Muscle layer of colon (tissue), 2 donors: ENCODE measurements at regions not wholly inside any gene's neighbourhood (a gene's known extent, or its start where the extent isn't known, plus 50 kb on each side); places are given as distances from the start of the nearest gene placed in this dataset.
"Not testable (repeated sequence)": the region's sequence is repeated elsewhere in the genome, so short reads cannot be mapped to it uniquely, and the experiment has no call there.

Experiments
- H3K27ac ChIP-seq: one replicate; pipeline ENCODE4 v1.7.0; 2013; ENCODE audit warnings: low read depth, mild to moderate bottlenecking, low read length, moderate library complexity
- H3K27me3 ChIP-seq, 2 donors: one replicate each; pipeline ENCODE4 v1.7.0; 2013; ENCODE audit warnings: low read length in 2 of 2, mild to moderate bottlenecking in 2 of 2; ENCODE audit not compliant: insufficient read depth in 2 of 2, control insufficient read depth in 1 of 2
- H3K36me3 ChIP-seq: one replicate; pipeline ENCODE4 v1.7.0; 2013; ENCODE audit warnings: mild to moderate bottlenecking, low read length; ENCODE audit not compliant: insufficient read depth
- H3K4me1 ChIP-seq: one replicate; pipeline ENCODE4 v1.7.0; 2013; ENCODE audit warnings: mild to moderate bottlenecking, low read length; ENCODE audit not compliant: insufficient read depth
- H3K4me3 ChIP-seq, 2 donors: one replicate each; pipeline ENCODE4 v1.7.0; 2013; ENCODE audit warnings: low read length in 2 of 2, low read depth in 1 of 2, mild to moderate bottlenecking in 1 of 2, moderate library complexity in 1 of 2
- H3K9ac ChIP-seq: one replicate; pipeline ENCODE4 v1.7.0; 2013; ENCODE audit warnings: low read length
- H3K9me3 ChIP-seq: one replicate; pipeline ENCODE4 v1.7.0; 2013; ENCODE audit warnings: mild to moderate bottlenecking, low read length
- donor health status: abdominal sarcoma.
- donor health status: Adenocarcinoma of cecum.

- Histone ChIP-seq H3K27me3 (no peaks in the 10 kb centered on the region), H3K9ac (no peak overlapping the region), H3K27ac (no peak overlapping the region), H3K4me3 (no peak overlapping the region), H3K9me3 (no peaks in the 10 kb centered on the region), H3K4me1 (peaks cover 5% of the 10 kb centered on the region), H3K36me3 (no peaks in the 10 kb centered on the region)
Observed at GRCh38 chr14:83047059-83047830, 1513.6 kb upstream of the SEL1L start.

DNA sequence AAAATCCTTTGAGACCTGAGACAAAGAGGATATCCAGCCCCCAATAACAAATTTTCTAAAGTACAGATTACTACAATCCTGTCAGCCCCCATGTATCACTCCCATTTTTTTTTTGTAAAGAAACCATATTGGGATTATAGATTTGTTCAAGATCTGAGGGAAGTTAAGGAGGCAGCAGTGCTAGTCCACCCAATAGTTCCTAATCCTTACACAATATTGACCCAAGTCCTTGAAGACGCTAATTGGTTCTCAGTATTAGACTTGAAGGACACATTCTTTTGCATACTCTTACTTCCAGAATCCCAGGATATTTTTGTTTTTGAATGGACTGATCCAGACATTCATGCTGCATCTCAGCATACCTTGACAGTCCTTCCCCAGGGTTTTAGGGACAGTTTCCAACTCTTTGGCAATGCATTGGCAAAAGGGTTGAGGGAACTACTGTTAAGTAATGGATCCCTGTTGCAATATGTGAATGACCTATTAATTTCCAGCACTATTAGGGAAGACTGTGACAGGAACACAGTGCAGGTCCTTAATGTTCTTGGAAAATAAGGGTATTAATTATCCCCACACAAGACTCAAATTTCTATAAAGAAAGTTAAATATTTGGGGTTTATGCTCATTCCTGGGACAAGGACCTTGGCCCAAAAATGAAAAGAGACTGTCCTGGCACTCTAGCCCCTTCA lies 1519.5 kb upstream of the SEL1L start:
- no peak overlapping the region for H3K4me3 ChIP-seq
- H3K9ac ChIP-seq, result no peak overlapping the region
- H3K4me1 ChIP-seq, result no peaks in the 10 kb centered on the region
- no peaks in the 10 kb centered on the region for H3K36me3 ChIP-seq
- no peaks in the 10 kb centered on the region for H3K27me3 ChIP-seq
- H3K27ac ChIP-seq, result no peak overlapping the region
- no peaks in the 10 kb centered on the region for H3K9me3 ChIP-seq

DNA sequence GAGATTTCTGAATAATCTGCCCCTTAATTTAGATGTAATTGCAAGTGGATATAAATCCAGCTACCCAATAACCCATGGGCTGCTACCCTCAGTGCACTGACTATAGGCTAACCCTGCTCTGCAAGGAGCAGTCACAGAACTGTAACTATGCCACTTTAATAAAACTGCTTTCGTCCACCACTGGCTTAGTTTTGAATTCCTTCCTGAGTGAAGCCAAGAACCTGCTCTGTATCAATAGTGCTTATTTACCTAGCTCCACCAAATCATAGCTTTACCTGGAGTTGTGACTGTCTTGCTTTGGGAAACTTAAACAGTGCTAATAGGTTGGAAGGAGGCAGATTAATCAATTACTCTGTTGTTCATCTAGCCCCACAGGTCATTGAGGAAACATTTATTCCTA lies 1524.4 kb upstream of the SEL1L start:
- H3K27me3 ChIP-seq, result no peaks in the 10 kb centered on the region

GRCh38 chr14:83071888-83072501 lies 1538.3 kb upstream of the SEL1L start:
- Histone ChIP-seq H3K36me3 (no peaks in the 10 kb centered on the region), H3K9me3 (no peaks in the 10 kb centered on the region), H3K27ac (no peak overlapping the region), H3K4me1 (no peaks in the 10 kb centered on the region), H3K4me3 (no peak overlapping the region), H3K27me3 (no peaks in the 10 kb centered on the region), H3K9ac (no peak overlapping the region)

More for the DNA sequence above, 1524.4 kb upstream of the SEL1L start:
- Histone ChIP-seq H3K9me3 (no peaks in the 10 kb centered on the region), H3K36me3 (no peaks in the 10 kb centered on the region), H3K4me1 (no peaks in the 10 kb centered on the region), H3K27ac (no peak overlapping the region), H3K4me3 (no peak overlapping the region), H3K9ac (no peak overlapping the region)

DNA sequence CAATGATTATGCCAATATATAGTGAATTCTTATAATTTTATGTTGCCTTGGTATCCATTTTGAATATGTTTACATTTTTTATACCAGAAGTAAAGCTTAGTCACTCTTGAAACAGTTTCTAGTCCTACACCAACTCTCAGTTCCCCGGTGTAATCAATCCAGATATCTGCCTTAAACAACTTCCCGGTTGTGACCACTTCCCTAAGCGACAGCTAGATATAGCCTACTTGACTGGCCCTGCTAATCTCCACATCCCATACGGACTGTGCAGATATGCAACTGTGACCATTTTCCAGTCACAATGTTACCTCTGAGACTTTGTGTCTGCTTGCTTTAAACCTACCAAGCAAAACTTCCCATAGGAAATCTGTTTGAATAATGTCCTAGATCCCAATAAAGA lies 1551.5 kb upstream of the SEL1L start:
- Histone ChIP-seq H3K36me3 (no peaks in the 10 kb centered on the region), H3K27ac (no peak overlapping the region), H3K9ac (no peak overlapping the region), H3K27me3 (no peaks in the 10 kb centered on the region), H3K4me1 (no peaks in the 10 kb centered on the region), H3K4me3 (no peak overlapping the region), H3K9me3 (no peaks in the 10 kb centered on the region)

GRCh38 chr14:83085725-83086124 lies 1552.1 kb upstream of the SEL1L start:
- Histone ChIP-seq H3K4me3 (no peak overlapping the region), H3K9me3 (no peaks in the 10 kb centered on the region), H3K4me1 (no peaks in the 10 kb centered on the region), H3K27ac (no peak overlapping the region), H3K27me3 (no peaks in the 10 kb centered on the region), H3K9ac (no peak overlapping the region), H3K36me3 (no peaks in the 10 kb centered on the region)

DNA sequence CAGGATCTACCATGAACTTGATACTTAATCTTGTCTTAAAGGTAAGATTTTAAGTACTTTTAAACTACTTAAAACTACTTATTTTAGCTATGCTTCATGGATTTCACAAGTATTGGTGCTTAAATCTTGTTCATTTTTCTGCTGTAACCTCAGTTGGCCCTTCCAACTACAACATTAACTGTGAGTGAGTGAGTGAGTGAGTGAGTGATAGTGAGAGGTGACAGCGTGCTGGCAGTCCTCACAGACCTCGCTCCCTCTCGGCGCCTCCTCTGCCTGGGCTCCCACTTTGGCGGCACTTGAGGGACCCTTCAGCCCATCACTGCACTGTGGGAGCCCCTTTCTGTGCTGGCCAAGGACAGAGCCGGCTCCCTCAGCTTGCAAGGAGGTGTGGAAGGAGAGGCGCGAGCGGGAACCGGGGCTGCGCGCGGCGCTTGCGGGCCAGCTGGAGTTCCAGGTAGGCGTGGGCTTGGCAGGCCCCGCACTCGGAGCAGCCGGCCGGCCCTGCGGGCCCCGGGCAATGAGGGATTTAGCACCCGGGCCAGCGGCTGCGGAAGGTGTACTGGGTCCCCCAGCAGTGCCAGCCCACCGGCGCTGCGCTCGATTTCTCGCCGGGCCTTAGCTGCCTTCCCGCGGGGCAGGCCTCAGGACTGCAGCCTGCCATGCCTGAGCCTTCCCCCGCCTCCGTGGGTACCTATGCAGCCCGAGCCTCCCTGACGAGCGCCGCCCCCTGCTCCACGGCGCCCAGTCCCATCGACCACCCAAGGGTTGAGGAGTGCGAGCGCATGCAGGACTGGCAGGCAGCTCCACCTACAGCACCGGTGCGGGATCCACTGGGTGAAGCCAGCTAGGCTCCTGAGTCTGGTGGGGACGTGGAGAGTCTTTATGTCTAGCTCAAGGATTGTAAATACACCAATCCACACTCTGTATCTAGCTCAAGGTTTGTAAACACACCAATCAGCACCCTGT lies 1558.6 kb upstream of the SEL1L start:
- not testable (repeated sequence) for H3K4me1 ChIP-seq, H3K27ac ChIP-seq, H3K36me3 ChIP-seq, H3K4me3 ChIP-seq, H3K27me3 ChIP-seq, H3K9me3 ChIP-seq, H3K9ac ChIP-seq

- no peaks in the 10 kb centered on the region for H3K9me3 ChIP-seq
- no peak overlapping the region for H3K27ac ChIP-seq
- H3K9ac ChIP-seq, result no peak overlapping the region
- no peaks in the 10 kb centered on the region for H3K4me1 ChIP-seq
- H3K27me3 ChIP-seq, result no peaks in the 10 kb centered on the region
- H3K36me3 ChIP-seq, result no peaks in the 10 kb centered on the region
- no peak overlapping the region for H3K4me3 ChIP-seq
Observed at GRCh38 chr14:83096092-83096491, 1562.4 kb upstream of the SEL1L start.

DNA sequence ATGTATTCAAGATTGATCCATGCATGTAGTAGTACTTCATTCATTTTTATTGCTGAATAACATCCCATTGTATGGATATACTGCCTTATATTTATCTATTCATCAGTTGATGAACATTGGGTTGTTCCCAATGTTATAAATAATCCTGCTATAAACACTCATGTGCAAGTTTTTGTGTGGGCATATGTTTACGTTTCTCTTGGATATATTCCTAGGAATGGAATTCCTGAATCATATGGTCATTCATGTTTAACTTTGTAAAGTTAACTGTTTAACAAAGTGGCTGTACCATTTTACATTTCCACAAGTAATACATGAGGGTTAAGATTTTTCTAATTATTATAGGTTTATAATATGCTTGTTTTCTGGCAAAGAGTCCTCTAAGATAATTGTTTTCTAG lies 1568.2 kb upstream of the SEL1L start:
- H3K4me1 ChIP-seq, result no peaks in the 10 kb centered on the region
- no peaks in the 10 kb centered on the region for H3K27me3 ChIP-seq
- no peak overlapping the region for H3K4me3 ChIP-seq
- H3K36me3 ChIP-seq, result no peaks in the 10 kb centered on the region
- no peak overlapping the region for H3K9ac ChIP-seq
- H3K9me3 ChIP-seq, result no peaks in the 10 kb centered on the region
- H3K27ac ChIP-seq, result no peak overlapping the region

DNA sequence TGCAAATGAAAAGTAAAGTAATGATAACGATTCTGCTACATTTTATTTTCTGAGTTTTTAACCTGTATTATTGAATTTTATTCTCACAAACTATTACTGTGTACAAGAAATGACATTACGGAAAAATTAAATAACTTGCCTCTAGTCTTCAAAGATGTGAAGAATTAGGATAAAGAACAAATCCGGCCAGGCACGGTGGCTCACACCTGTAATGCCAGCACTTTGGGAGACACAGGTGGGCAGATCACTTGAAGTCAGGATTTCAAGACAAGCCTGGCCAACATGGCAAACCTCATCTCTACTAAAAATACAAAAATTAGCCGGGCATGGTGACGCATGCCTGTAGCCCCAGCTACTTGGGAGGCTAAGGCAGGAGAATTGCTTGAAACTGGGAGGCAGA lies 1584.4 kb upstream of the SEL1L start:
- no peaks in the 10 kb centered on the region for H3K36me3 ChIP-seq
- H3K27ac ChIP-seq, result no peak overlapping the region
- no peaks in the 10 kb centered on the region for H3K27me3 ChIP-seq
- H3K4me3 ChIP-seq, result no peak overlapping the region
- no peaks in the 10 kb centered on the region for H3K4me1 ChIP-seq
- H3K9me3 ChIP-seq, result no peaks in the 10 kb centered on the region
- H3K9ac ChIP-seq, result no peak overlapping the region

- Histone ChIP-seq H3K9ac (no peak overlapping the region), H3K36me3 (no peaks in the 10 kb centered on the region), H3K4me3 (no peak overlapping the region), H3K27me3 (no peaks in the 10 kb centered on the region), H3K9me3 (no peaks in the 10 kb centered on the region), H3K27ac (no peak overlapping the region), H3K4me1 (no peaks in the 10 kb centered on the region)
Observed at GRCh38 chr14:83120187-83120586, 1586.5 kb upstream of the SEL1L start.
